PC-3 (cell line): ENCODE measurements at regions not wholly inside any gene's neighbourhood (a gene's known extent, or its start where the extent isn't known, plus 50 kb on each side); places are given as distances from the start of the nearest gene placed in this dataset.

Experiments used
- CTCF ChIP-seq: fragments of 300-600 bp; sonication (generic); conservative IDR thresholded peaks from 2 replicates; pipeline ENCODE4 v1.5.1; 2017; ENCODE audit warnings: antibody characterized with exemption, low read depth, mild to moderate bottlenecking, low read length
- EZH2phosphoT487 ChIP-seq: fragments of 300-600 bp; sonication (generic); IDR thresholded peaks from 2 replicates; pipeline ENCODE4 v1.6.1; 2018; ENCODE audit warnings: mild to moderate bottlenecking, antibody characterized with exemption, low read length, borderline replicate concordance

- TF ChIP-seq CTCF: no peak
- no peak for TF ChIP-seq EZH2phosphoT487
Observed at GRCh38 chr4:176579226-176579625, 213.5 kb downstream of the VEGFC start.
